Astrocyte (in vitro differentiated cells and primary cell): ENCODE measurements at regions not wholly inside any gene's neighbourhood (a gene's known extent, or its start where the extent isn't known, plus 50 kb on each side); places are given as distances from the start of the nearest gene placed in this dataset.

Experiments used
- DNase-seq: peaks from one replicate; pipeline ENCODE4 v3.0.0-alpha.2; 2010; ENCODE audit warnings: low read depth
- FAIRE-seq: peaks from 2 replicates; lab custom pipeline; 2011; peaks lifted over from hg19 to GRCh38; lab: Jason Lieb, UNC
- H2AFZ ChIP-seq: 2 replicates; pipeline ENCODE4 v1.6.0; 2012; ENCODE audit warnings: low read depth, low read length, inconsistent platforms
- H3K27ac ChIP-seq: 2 replicates; pipeline ENCODE4 v1.5.1; 2011; ENCODE audit warnings: low read depth, low read length, inconsistent platforms
- H3K27me3 ChIP-seq: 2 replicates; pipeline ENCODE4 v1.6.0; 2011; ENCODE audit warnings: low read length, inconsistent platforms; ENCODE audit not compliant: insufficient read depth
- H3K36me3 ChIP-seq: 2 replicates; pipeline ENCODE4 v1.5.1; 2011; ENCODE audit warnings: low read length, inconsistent platforms; ENCODE audit not compliant: insufficient read depth
- H3K4me1 ChIP-seq: 2 replicates; pipeline ENCODE4 v1.5.1; 2011; ENCODE audit warnings: low read length, inconsistent platforms; ENCODE audit not compliant: insufficient read depth
- H3K4me2 ChIP-seq: 2 replicates; pipeline ENCODE4 v1.6.0; 2012; ENCODE audit warnings: low read length, inconsistent platforms
- H3K4me3 ChIP-seq: 2 replicates; pipeline ENCODE4 v1.5.1; 2011; ENCODE audit warnings: low read depth, mild to moderate bottlenecking, low read length, inconsistent platforms; ENCODE audit not compliant: insufficient read depth
- H3K79me2 ChIP-seq: 2 replicates; pipeline ENCODE4 v1.6.0; 2012; ENCODE audit warnings: mild to moderate bottlenecking, low read length, inconsistent platforms; ENCODE audit not compliant: insufficient read depth
- H3K9ac ChIP-seq: 2 replicates; pipeline ENCODE4 v1.6.0; 2012; ENCODE audit warnings: mild to moderate bottlenecking, low read length, inconsistent platforms
- H3K9me3 ChIP-seq: 2 replicates; pipeline ENCODE4 v1.5.1; 2012; ENCODE audit warnings: low read depth, mild to moderate bottlenecking, low read length, inconsistent platforms; ENCODE audit not compliant: insufficient read depth
- H4K20me1 ChIP-seq: 2 replicates; pipeline ENCODE4 v1.6.0; 2012; ENCODE audit warnings: low read length, inconsistent platforms; ENCODE audit not compliant: insufficient read depth
- H3K27ac Mint-ChIP-seq: one replicate; pipeline ENCODE4 v1.8.0; 2021; ENCODE audit warnings: mild to moderate bottlenecking, mixed read lengths; ENCODE audit not compliant: unreplicated experiment
- H3K27me3 Mint-ChIP-seq: one replicate; pipeline ENCODE4 v1.8.0; 2021; ENCODE audit warnings: low read depth, mixed read lengths; ENCODE audit not compliant: unreplicated experiment
- H3K36me3 Mint-ChIP-seq: one replicate; pipeline ENCODE4 v1.8.0; 2021; ENCODE audit warnings: low read depth, mixed read lengths; ENCODE audit not compliant: unreplicated experiment
- H3K4me1 Mint-ChIP-seq: one replicate; pipeline ENCODE4 v1.8.0; 2021; ENCODE audit warnings: low read depth, mixed read lengths; ENCODE audit not compliant: unreplicated experiment
- H3K4me3 Mint-ChIP-seq: one replicate; pipeline ENCODE4 v1.8.0; 2021; ENCODE audit warnings: mild to moderate bottlenecking, moderate library complexity, mixed read lengths; ENCODE audit not compliant: unreplicated experiment
- H3K9me3 Mint-ChIP-seq: one replicate; pipeline ENCODE4 v1.8.0; 2021; ENCODE audit warnings: mild to moderate bottlenecking, mixed read lengths; ENCODE audit not compliant: unreplicated experiment
- CTCF ChIP-seq: IDR thresholded peaks from 2 replicates; pipeline ENCODE4 v1.5.1; 2011; ENCODE audit warnings: low read depth, mild to moderate bottlenecking, inconsistent platforms, low read length, moderate library complexity; ENCODE audit not compliant: insufficient read depth
- EZH2 ChIP-seq: IDR thresholded peaks from 2 replicates; pipeline ENCODE4 v1.6.1; 2012; ENCODE audit warnings: mild to moderate bottlenecking, low read length, inconsistent platforms; ENCODE audit not compliant: insufficient read depth

DNA sequence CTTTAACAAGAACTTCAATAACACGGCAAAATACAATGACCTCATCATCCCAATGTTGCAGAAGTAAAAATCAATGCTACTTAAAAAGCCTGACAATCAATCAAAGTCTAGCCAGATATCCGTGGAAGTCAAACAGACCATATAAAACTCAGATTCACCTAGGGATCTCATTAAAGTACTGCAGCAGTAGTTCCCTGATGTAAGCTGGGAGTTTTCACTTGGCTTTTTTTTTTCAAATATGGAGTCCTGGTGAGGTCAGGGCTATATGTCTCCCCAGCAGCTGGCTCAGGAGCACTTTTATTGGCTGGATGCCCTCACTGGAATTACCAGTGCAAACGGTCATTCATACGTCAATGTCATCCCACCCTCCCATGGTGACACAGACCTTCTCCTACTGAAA lies 220.6 kb upstream of the SLC30A5 start:
- Histone ChIP-seq H4K20me1 (no peaks in the 10 kb centered on the region), H3K9me3 (no peaks in the 10 kb centered on the region), H3K36me3 (no peaks in the 10 kb centered on the region), H3K27me3 (no peaks in the 10 kb centered on the region), H3K79me2 (no peaks in the 10 kb centered on the region), H3K4me1 (no peaks in the 10 kb centered on the region), H3K4me2 (no peak overlapping the region), H3K27ac (no peak overlapping the region), H2AFZ (no peak overlapping the region), H3K9ac (no peak overlapping the region), H3K4me3 (no peak overlapping the region)
- peaks cover 1% of the 10 kb centered on the region for H3K9me3 Mint-ChIP-seq
- no peak overlapping the region for H3K4me3 Mint-ChIP-seq
- no peaks in the 10 kb centered on the region for H3K27me3 Mint-ChIP-seq
- H3K4me1 Mint-ChIP-seq, result peaks cover 3% of the 10 kb centered on the region
- H3K27ac Mint-ChIP-seq, result no peak overlapping the region
- no peak for FAIRE-seq
- H3K36me3 Mint-ChIP-seq, result no peaks in the 10 kb centered on the region
- no peak for TF ChIP-seq EZH2
- no peak for TF ChIP-seq CTCF
- DNase-seq, result no peak

DNA sequence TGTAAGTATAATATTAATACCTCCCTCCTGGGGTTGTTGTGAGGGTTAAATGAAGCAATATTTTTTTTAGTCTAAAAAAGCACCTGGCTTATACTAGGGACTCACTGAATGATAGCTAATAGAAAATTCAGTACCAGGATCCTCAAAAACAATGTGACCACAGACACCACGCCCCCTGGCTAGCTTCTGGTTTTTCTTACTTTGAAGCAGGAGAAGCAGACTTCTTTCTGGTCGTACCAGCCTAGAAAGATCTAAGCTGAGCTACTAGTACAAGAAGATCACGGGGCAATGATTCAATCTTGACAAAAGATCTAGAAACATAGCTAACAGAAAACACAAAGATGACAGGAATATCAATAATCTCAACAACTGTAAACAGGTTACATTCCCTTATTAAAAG lies 218.5 kb upstream of the SLC30A5 start:
- Histone ChIP-seq H4K20me1 (no peaks in the 10 kb centered on the region), H3K9me3 (no peaks in the 10 kb centered on the region), H3K36me3 (no peaks in the 10 kb centered on the region), H3K27me3 (no peaks in the 10 kb centered on the region), H3K79me2 (no peaks in the 10 kb centered on the region), H2AFZ (no peak overlapping the region), H3K4me2 (no peak overlapping the region), H3K27ac (no peak overlapping the region), H3K9ac (no peak overlapping the region), H3K4me3 (no peak overlapping the region), H3K4me1 (no peaks in the 10 kb centered on the region)
- Mint-ChIP-seq H3K27ac (no peak overlapping the region), H3K36me3 (no peaks in the 10 kb centered on the region), H3K9me3 (no peaks in the 10 kb centered on the region), H3K4me1 (peaks cover 3% of the 10 kb centered on the region), H3K27me3 (no peaks in the 10 kb centered on the region), H3K4me3 (no peak overlapping the region)
- FAIRE-seq (no peak), DNase-seq (no peak)
- no peak for TF ChIP-seq CTCF
- no peak for TF ChIP-seq EZH2

DNA sequence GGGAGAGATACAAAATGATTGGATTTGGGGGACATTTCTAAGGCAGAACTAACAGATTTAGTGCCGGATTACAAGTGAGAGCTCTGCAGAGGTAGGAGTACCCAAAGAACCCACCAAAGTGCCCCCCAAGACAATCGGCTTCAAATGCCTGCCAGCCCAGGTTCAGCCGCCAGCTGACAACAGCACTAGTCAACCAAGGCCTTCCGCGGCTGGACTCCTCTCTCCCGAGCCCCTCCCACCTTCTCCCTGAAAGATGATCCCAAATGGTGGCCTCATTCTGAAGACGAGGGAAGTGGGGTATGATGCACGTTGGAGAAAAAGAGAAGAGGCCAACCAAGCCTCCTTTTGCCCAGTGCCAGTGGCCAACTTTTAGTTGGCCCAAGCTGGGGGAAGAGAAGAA lies 210.4 kb upstream of the SLC30A5 start:
- Histone ChIP-seq H3K27ac (no peak overlapping the region), H3K36me3 (no peaks in the 10 kb centered on the region), H3K4me2 (no peak overlapping the region), H3K4me1 (no peaks in the 10 kb centered on the region), H3K9me3 (no peaks in the 10 kb centered on the region), H3K79me2 (no peaks in the 10 kb centered on the region), H3K4me3 (no peak overlapping the region), H4K20me1 (no peaks in the 10 kb centered on the region), H2AFZ (no peak overlapping the region), H3K9ac (no peak overlapping the region), H3K27me3 (no peaks in the 10 kb centered on the region)
- Mint-ChIP-seq H3K27me3 (no peaks in the 10 kb centered on the region), H3K4me1 (no peaks in the 10 kb centered on the region), H3K27ac (no peak overlapping the region), H3K9me3 (peaks cover 3% of the 10 kb centered on the region), H3K4me3 (no peak overlapping the region), H3K36me3 (no peaks in the 10 kb centered on the region)
- FAIRE-seq, result no peak
- no peak for DNase-seq
- no peak for TF ChIP-seq CTCF
- no peak for TF ChIP-seq EZH2
